ENCODE measurements at regions not wholly inside any gene's neighbourhood (a gene's known extent, or its start where the extent isn't known, plus 50 kb on each side); places are given as distances from the start of the nearest gene placed in this dataset.

DNA sequence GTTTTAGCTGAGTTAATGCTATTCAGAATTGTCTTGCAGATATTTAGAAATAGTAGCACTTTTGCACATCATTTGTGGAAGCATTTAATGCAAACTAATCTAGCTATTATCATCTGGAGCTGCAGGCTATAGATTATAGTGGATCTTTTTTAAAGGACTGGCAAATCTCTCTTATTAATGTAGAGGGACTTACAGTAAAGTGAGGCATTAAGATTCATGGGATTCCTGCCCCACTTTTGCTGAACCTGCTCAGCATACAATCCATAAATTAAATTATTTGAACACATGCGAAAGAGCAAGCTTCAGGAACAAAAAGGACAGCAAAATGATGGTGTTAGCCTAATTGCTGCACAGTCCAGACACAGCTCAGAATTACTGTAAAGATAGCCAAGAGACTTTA is 477.7 kb downstream of the DCDC2C start:
- H3K4me3 ChIP-seq = no peak overlapping the region
- peaks cover 8% of the 10 kb centered on the region for H3K36me3 ChIP-seq
- H3K36me3 Mint-ChIP-seq = no peaks in the 10 kb centered on the region
- H3K4me1 ChIP-seq = peaks cover 5% of the 10 kb centered on the region
- no peaks in the 10 kb centered on the region for H3F3A ChIP-seq (ENCODE audit: low read depth)
- no peaks in the 10 kb centered on the region for H3K9me3 ChIP-seq (ENCODE audit: low read depth)
- no peaks in the 10 kb centered on the region for H3K27me3 ChIP-seq
- H3K27ac Mint-ChIP-seq = no peak overlapping the region
- H3K27me3 Mint-ChIP-seq (ENCODE audit: insufficient read depth, low read depth) = peaks cover 2% of the 10 kb centered on the region
- H4K20me1 ChIP-seq (ENCODE audit: low read depth) = no peaks in the 10 kb centered on the region
- H2AFZ ChIP-seq (replicated peaks) = peak overlapping the region; percentile 57
- no peaks in the 10 kb centered on the region for H3K79me2 ChIP-seq (ENCODE audit: low read depth)
- no peak overlapping the region for H3K9ac ChIP-seq
- DNase-seq (ENCODE audit: low spot score) = no peak
- H3K9me3 Mint-ChIP-seq = peaks cover 15% of the 10 kb centered on the region
- H3K4me3 Mint-ChIP-seq = no peak overlapping the region
- H3K4me2 ChIP-seq = no peak overlapping the region
- peaks cover 7% of the 10 kb centered on the region for H3K4me1 Mint-ChIP-seq
- TF ChIP-seq, protein P1, sequence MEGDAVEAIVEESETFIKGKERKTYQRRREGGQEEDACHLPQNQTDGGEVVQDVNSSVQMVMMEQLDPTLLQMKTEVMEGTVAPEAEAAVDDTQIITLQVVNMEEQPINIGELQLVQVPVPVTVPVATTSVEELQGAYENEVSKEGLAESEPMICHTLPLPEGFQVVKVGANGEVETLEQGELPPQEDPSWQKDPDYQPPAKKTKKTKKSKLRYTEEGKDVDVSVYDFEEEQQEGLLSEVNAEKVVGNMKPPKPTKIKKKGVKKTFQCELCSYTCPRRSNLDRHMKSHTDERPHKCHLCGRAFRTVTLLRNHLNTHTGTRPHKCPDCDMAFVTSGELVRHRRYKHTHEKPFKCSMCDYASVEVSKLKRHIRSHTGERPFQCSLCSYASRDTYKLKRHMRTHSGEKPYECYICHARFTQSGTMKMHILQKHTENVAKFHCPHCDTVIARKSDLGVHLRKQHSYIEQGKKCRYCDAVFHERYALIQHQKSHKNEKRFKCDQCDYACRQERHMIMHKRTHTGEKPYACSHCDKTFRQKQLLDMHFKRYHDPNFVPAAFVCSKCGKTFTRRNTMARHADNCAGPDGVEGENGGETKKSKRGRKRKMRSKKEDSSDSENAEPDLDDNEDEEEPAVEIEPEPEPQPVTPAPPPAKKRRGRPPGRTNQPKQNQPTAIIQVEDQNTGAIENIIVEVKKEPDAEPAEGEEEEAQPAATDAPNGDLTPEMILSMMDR (IDR thresholded peaks at IDR 0.05) = no peak
- TF ChIP-seq EZH2 (IDR thresholded peaks at IDR 0.05) = no peak
- TF ChIP-seq EZH2phosphoT487 (IDR thresholded peaks at IDR 0.05) = no peak
- H3K27ac ChIP-seq = no peak overlapping the region

DNA sequence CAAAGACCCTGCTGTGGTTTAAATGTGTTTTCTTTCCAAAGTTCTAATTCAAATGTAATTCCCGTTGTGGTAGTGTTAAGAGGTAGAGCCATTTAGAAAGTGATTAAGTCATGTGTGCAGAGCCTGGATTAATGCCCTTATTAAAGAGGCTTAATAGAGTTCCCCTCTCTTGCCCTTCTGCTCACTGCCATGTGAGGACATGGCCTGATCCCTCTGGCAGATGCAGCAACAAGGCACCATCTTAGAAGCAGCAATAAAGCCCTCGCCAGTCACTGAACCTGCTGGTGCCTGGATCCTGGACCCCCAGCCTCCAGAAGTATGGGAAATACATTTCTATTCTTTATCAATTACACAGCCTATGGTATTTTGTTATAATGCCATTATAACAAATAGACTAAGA is 485.2 kb downstream of the DCDC2C start:
- H3K9me3 Mint-ChIP-seq = peaks cover 19% of the 10 kb centered on the region
- H3K27ac Mint-ChIP-seq = no peak overlapping the region
- no peak overlapping the region for H3K27ac ChIP-seq
- no peak overlapping the region for H3K4me3 ChIP-seq
- no peaks in the 10 kb centered on the region for H4K20me1 ChIP-seq (ENCODE audit: low read depth)
- TF ChIP-seq EZH2phosphoT487 (IDR thresholded peaks at IDR 0.05) = no peak
- no peak for TF ChIP-seq EZH2 (IDR thresholded peaks at IDR 0.05)
- H3K9me3 ChIP-seq (ENCODE audit: low read depth) = no peaks in the 10 kb centered on the region
- H3K27me3 ChIP-seq = no peaks in the 10 kb centered on the region
- no peaks in the 10 kb centered on the region for H3F3A ChIP-seq (ENCODE audit: low read depth)
- no peaks in the 10 kb centered on the region for H3K36me3 ChIP-seq
- H3K79me2 ChIP-seq (ENCODE audit: low read depth) = no peaks in the 10 kb centered on the region
- peaks cover 5% of the 10 kb centered on the region for H3K27me3 Mint-ChIP-seq (ENCODE audit: insufficient read depth, low read depth)
- peaks cover 5% of the 10 kb centered on the region for H3K4me1 ChIP-seq
- no peak overlapping the region for H3K9ac ChIP-seq
- H3K36me3 Mint-ChIP-seq = peaks cover 3% of the 10 kb centered on the region
- DNase-seq (ENCODE audit: low spot score) = no peak
- no peak overlapping the region for H3K4me2 ChIP-seq
- peaks cover 11% of the 10 kb centered on the region for H3K4me1 Mint-ChIP-seq
- H3K4me3 Mint-ChIP-seq = no peak overlapping the region
- no peak overlapping the region for H2AFZ ChIP-seq (replicated peaks)

DNA sequence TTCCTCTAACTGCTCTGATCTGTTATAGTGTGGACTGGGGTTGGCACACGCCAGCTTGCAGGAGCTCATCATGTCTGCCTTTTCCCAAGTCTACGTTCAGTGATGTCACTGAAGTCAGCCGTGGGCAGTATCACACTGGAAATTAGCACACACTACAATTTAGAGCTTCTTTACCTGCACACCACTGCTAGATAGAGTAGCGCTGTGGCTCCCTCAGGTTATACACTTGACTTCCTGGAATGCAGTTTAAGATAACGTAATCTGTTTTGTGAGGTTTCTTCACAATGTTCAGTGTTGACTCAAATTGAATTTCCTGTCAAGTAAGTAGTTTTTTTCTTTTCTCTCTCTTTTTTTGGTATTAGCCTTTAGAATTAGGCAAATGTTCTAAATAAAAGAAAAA is 487.2 kb downstream of the DCDC2C start:
- TF ChIP-seq EZH2phosphoT487 (IDR thresholded peaks at IDR 0.05) (no peak), EZH2 (IDR thresholded peaks at IDR 0.05) (no peak)
- TF ChIP-seq, protein P1 (IDR thresholded peaks at IDR 0.05) = no peak
- Histone ChIP-seq H2AFZ (replicated peaks) (no peak overlapping the region), H3K27ac (no peak overlapping the region)

DNA sequence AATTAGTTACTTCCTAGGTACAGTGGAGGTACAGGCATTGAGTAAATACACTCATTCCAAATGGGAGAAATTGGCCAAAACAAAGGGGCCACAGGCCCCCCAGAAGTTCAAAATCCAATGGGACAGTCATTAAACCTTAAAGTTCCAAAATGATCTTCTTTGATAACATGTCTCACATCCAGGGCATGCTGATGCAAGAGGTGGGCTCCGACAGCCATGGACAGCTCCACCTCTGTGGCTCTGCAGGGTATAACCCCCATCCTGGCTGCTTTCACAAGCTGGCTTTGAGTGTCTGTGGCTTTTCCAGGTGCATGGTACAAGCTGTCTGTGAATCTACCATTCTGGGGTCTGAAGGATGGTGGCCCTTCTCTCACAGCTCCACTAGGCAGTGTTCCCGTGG is 488.7 kb downstream of the DCDC2C start:
- no peaks in the 10 kb centered on the region for H3K27me3 ChIP-seq
- peaks cover 3% of the 10 kb centered on the region for H3K36me3 Mint-ChIP-seq

More for the DNA sequence above, 487.2 kb downstream of the DCDC2C start:
- Histone ChIP-seq H3K4me3 (no peak overlapping the region), H3K36me3 (no peaks in the 10 kb centered on the region), H4K20me1 (ENCODE audit: low read depth) (no peaks in the 10 kb centered on the region), H3K4me1 (peaks cover under 1% of the 10 kb centered on the region), H3K79me2 (ENCODE audit: low read depth) (no peaks in the 10 kb centered on the region), H3K9me3 (ENCODE audit: low read depth) (no peaks in the 10 kb centered on the region), H3K9ac (no peak overlapping the region), H3F3A (ENCODE audit: low read depth) (no peaks in the 10 kb centered on the region), H3K27me3 (no peaks in the 10 kb centered on the region), H3K4me2 (no peak overlapping the region)
- Mint-ChIP-seq H3K27ac (no peak overlapping the region), H3K4me3 (no peak overlapping the region), H3K36me3 (peaks cover 3% of the 10 kb centered on the region), H3K9me3 (peaks cover 24% of the 10 kb centered on the region), H3K27me3 (ENCODE audit: insufficient read depth, low read depth) (peaks cover 5% of the 10 kb centered on the region), H3K4me1 (peaks cover 16% of the 10 kb centered on the region)
- no peak for DNase-seq (ENCODE audit: low spot score)

More for the DNA sequence above, 488.7 kb downstream of the DCDC2C start:
- H3K4me2 ChIP-seq = no peak overlapping the region
- no peak overlapping the region for H3K4me3 ChIP-seq
- Mint-ChIP-seq H3K27me3 (ENCODE audit: insufficient read depth, low read depth) (peaks cover 8% of the 10 kb centered on the region), H3K27ac (no peak overlapping the region), H3K4me1 (peaks cover 15% of the 10 kb centered on the region), H3K4me3 (no peak overlapping the region), H3K9me3 (peaks cover 24% of the 10 kb centered on the region)
- no peak overlapping the region for H3K27ac ChIP-seq
- H3K9ac ChIP-seq = no peak overlapping the region
- DNase-seq (ENCODE audit: low spot score) = no peak
- H3K36me3 ChIP-seq = no peaks in the 10 kb centered on the region
- no peaks in the 10 kb centered on the region for H3K9me3 ChIP-seq (ENCODE audit: low read depth)
- TF ChIP-seq EZH2 (IDR thresholded peaks at IDR 0.05) = no peak
- H3K4me1 ChIP-seq = no peaks in the 10 kb centered on the region
- no peak overlapping the region for H2AFZ ChIP-seq (replicated peaks)
- no peaks in the 10 kb centered on the region for H4K20me1 ChIP-seq (ENCODE audit: low read depth)
- H3K79me2 ChIP-seq (ENCODE audit: low read depth) = no peaks in the 10 kb centered on the region
- H3F3A ChIP-seq (ENCODE audit: low read depth) = no peaks in the 10 kb centered on the region

Measured in neural progenitor cell (in vitro differentiated cells).